Left ventricle myocardium inferior (tissue), 1 donor: ENCODE measurements at regions not wholly inside any gene's neighbourhood (a gene's known extent, or its start where the extent isn't known, plus 50 kb on each side); places are given as distances from the start of the nearest gene placed in this dataset.

Experiments used
- DNase-seq: peaks from one replicate; pipeline ENCODE4 v3.0.0-alpha.2; 2020
- H3K27ac ChIP-seq: fragments of 200-600 bp; replicated peaks from 2 replicates; pipeline ENCODE4 v1.8.0; 2021
- H3K27me3 ChIP-seq: fragments of 200-600 bp; 2 replicates; pipeline ENCODE4 v1.8.0; 2021; ENCODE audit warnings: low read depth
- H3K36me3 ChIP-seq: fragments of 200-600 bp; 2 replicates; pipeline ENCODE4 v1.8.0; 2021
- H3K4me1 ChIP-seq: fragments of 200-600 bp; 2 replicates; pipeline ENCODE4 v1.8.0; 2021
- H3K4me3 ChIP-seq: fragments of 200-600 bp; 2 replicates; pipeline ENCODE4 v1.8.0; 2021; ENCODE audit warnings: mild to moderate bottlenecking, moderate library complexity
- H3K9me3 ChIP-seq: fragments of 200-600 bp; replicated peaks from 2 replicates; pipeline ENCODE4 v1.8.0; 2021
- intact Hi-C: fragments of 100-400 bp; cut with micrococcal nuclease; formaldehyde crosslinking; loops from one replicate; pipeline ENCODE4 v1.11.0; 2022
- TF ChIP-seq, protein P1 (sequence below): fragments of 200-600 bp; IDR thresholded peaks from 2 replicates; pipeline ENCODE4 v1.8.0; 2021; ENCODE audit warnings: antibody characterized with exemption, mild to moderate bottlenecking, borderline replicate concordance
- donor health status: DM: no; HTN: yes; CAD: no; lungs with severe emphysema.

DNA sequence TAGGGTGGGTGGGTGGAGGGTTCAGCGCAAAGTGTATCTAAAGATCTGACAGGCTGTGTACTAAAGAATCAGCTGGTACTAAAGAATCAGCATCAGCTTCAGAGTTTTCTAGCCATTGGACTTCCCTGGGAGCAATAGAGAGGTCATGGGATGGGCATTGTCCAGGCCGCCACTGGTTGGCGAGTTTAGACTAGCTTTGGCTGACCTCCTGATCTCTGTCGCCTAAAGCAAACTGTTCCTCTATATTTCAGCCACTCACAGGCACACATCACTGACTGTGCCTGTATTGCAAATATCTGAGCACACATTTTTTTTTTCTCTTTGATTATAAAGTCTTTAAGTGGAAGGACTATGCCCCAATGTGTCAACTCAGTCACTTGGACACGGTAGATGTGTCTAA, 267.8 kb upstream of the SKOR2 start:
- Histone ChIP-seq H3K36me3 (no peaks in the 10 kb centered on the region), H3K4me1 (no peaks in the 10 kb centered on the region), H3K4me3 (no peak overlapping the region), H3K27me3 (peaks cover 23% of the 10 kb centered on the region), H3K27ac (no peak overlapping the region), H3K9me3 (no peaks in the 10 kb centered on the region)
- DNase-seq: no peak
- TF ChIP-seq, protein P1, sequence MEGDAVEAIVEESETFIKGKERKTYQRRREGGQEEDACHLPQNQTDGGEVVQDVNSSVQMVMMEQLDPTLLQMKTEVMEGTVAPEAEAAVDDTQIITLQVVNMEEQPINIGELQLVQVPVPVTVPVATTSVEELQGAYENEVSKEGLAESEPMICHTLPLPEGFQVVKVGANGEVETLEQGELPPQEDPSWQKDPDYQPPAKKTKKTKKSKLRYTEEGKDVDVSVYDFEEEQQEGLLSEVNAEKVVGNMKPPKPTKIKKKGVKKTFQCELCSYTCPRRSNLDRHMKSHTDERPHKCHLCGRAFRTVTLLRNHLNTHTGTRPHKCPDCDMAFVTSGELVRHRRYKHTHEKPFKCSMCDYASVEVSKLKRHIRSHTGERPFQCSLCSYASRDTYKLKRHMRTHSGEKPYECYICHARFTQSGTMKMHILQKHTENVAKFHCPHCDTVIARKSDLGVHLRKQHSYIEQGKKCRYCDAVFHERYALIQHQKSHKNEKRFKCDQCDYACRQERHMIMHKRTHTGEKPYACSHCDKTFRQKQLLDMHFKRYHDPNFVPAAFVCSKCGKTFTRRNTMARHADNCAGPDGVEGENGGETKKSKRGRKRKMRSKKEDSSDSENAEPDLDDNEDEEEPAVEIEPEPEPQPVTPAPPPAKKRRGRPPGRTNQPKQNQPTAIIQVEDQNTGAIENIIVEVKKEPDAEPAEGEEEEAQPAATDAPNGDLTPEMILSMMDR: no peak
- intact Hi-C loops: no loop called here

DNA sequence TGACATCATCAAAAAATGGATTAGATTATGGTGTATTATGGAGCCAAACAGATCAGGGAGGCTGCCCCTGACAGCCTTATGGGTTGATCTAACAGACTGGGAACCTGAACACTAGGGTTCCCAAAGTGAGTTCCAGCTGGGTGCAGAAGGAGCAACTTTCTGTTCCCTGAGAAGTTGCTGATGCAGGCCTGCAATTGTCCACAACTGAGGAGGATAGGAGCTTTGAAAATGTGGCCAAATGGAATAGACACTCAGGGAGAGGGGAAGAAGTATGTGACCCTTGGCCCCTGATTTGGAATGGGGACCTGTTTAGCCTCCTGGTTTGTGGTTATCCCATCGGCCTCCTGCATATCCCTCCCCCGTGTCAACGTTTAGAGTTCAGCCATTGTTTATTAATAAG, 262.2 kb upstream of the SKOR2 start:
- H3K27me3 ChIP-seq: peaks cover 12% of the 10 kb centered on the region
- peaks cover 4% of the 10 kb centered on the region for H3K4me1 ChIP-seq
- H3K9me3 ChIP-seq: no peaks in the 10 kb centered on the region
- no peaks in the 10 kb centered on the region for H3K36me3 ChIP-seq
- TF ChIP-seq, protein P1: no peak
- intact Hi-C loops: no loop called here
- no peak overlapping the region for H3K4me3 ChIP-seq
- no peak overlapping the region for H3K27ac ChIP-seq
- DNase-seq: no peak

DNA sequence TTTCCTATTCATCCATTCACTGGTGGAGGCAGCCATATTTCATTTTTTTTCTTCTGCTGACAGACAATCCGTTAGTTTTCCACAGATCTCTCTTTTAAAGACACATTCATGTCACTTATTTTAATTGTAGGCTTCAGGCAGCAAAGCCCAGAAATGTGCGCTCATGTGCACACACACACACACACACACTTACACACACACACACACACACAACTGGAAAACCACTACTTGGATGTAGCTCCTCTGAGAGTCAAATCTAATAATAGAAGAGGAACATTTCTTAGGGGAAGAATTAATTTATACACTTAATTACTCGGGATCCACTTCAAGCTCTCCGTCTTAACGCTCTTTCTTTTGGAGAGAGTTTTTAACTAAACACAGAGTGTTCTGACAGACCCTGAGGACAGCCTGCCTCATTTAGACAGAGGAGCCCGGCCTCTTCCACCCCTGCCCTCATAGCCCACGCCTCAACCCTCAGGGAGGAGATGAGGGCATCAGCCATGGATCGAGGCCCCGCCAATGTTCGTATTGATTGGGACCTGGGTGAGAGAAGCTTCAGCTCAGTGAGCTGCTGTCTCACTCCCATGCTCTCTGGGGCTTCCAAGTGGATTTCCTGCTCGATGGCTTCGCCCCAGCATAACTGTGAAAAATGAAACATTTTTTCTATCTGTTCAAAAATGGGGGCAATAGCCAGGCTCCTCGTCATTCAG, 261.4 kb upstream of the SKOR2 start:
- peaks cover 12% of the 10 kb centered on the region for H3K27me3 ChIP-seq
- no peak overlapping the region for H3K27ac ChIP-seq
- H3K36me3 ChIP-seq: no peaks in the 10 kb centered on the region
- TF ChIP-seq, protein P1: no peak
- no peak overlapping the region for H3K4me3 ChIP-seq
- intact Hi-C loops: no loop called here
- peaks cover 4% of the 10 kb centered on the region for H3K4me1 ChIP-seq
- H3K9me3 ChIP-seq: no peaks in the 10 kb centered on the region
- no peak for DNase-seq

DNA sequence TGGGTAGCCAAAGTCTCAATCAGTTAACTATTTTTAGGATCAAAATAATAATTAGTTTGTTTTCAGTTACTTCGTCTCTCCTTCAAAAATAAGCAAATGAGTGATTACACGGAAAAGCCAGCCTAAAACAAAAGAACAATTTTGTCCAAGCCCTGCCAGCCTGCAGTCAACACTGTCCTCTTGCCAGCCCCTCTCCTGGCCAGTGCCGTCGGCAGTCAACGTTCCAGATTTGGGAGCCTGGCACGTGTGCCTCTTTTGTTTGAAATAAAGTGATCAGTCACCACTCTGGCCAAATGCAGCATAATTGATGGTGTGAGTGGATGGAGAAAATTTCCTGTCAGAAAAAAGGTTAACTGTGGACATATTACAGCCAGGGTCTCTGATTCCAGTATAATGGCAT, 260.6 kb upstream of the SKOR2 start:
- Histone ChIP-seq H3K27me3 (peaks cover 17% of the 10 kb centered on the region), H3K27ac (no peak overlapping the region), H3K4me3 (no peak overlapping the region), H3K36me3 (no peaks in the 10 kb centered on the region), H3K4me1 (peaks cover 4% of the 10 kb centered on the region), H3K9me3 (no peaks in the 10 kb centered on the region)
- no peak for DNase-seq
- intact Hi-C loops: no loop called here
- TF ChIP-seq, protein P1: no peak

DNA sequence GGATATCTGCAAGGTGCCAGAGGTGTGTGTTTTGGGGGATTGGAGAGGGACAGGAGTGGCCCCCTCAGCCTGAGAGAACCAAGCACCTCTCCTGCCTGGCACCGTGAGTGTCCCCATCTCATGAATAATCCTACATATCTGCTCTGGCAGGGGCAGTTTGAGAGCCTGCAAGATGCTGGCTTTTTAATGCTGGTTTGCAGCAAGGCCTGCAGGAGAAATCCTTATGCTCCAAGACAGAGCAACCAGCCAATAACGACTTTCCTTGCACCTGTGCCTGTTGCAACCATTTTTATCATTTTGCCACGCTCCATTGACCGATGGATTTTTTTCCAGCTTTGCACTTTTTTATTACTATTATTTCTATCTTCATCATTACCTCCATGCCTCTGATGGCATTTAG, 259.4 kb upstream of the SKOR2 start:
- no peak for DNase-seq
- Histone ChIP-seq H3K4me3 (no peak overlapping the region), H3K4me1 (peaks cover 4% of the 10 kb centered on the region), H3K27me3 (peaks cover 17% of the 10 kb centered on the region), H3K27ac (no peak overlapping the region), H3K9me3 (no peaks in the 10 kb centered on the region), H3K36me3 (no peaks in the 10 kb centered on the region)
- intact Hi-C loops: no loop called here
- TF ChIP-seq, protein P1: no peak
